ENCODE measurements at regions not wholly inside any gene's neighbourhood (a gene's known extent, or its start where the extent isn't known, plus 50 kb on each side); places are given as distances from the start of the nearest gene placed in this dataset.

- no peak overlapping the region for H3K4me3 ChIP-seq (ENCODE audit: low read depth, low read length)
- DNase-seq (ENCODE audit: low read depth) = no peak
- in situ Hi-C loops (cut with HindIII; ENCODE audit: low sequenced_read_pairs) = no loop called here
- no peak for TF ChIP-seq CTCF (IDR thresholded peaks at IDR 0.05; ENCODE audit: low read depth, low read length, missing control alignments)
Measured at GRCh38 chr14:98018628-98019027, 1221.4 kb downstream of the VRK1 start.

- DNase-seq (ENCODE audit: low read depth) = no peak
- in situ Hi-C loops (cut with HindIII; ENCODE audit: low sequenced_read_pairs) = loop anchor here (5.0 kb wide), 1 partner anchor 49 kb away; no protein-coding TSS in a partner anchor
- H3K4me3 ChIP-seq (ENCODE audit: low read depth, low read length) = no peak overlapping the region
- no peak for TF ChIP-seq CTCF (IDR thresholded peaks at IDR 0.05; ENCODE audit: low read depth, low read length, missing control alignments)
Measured at GRCh38 chr14:98022541-98023520, 1225.6 kb downstream of the VRK1 start.

- in situ Hi-C loops (cut with HindIII; ENCODE audit: low sequenced_read_pairs) = no loop called here
- H3K4me3 ChIP-seq (ENCODE audit: low read depth, low read length) = no peak overlapping the region
- peak; percentile 3 for DNase-seq (ENCODE audit: low read depth)
- no peak for TF ChIP-seq CTCF (IDR thresholded peaks at IDR 0.05; ENCODE audit: low read depth, low read length, missing control alignments)
Measured at GRCh38 chr14:98028162-98028561, 1231.0 kb downstream of the VRK1 start.

- H3K4me3 ChIP-seq (ENCODE audit: low read depth, low read length) = no peak overlapping the region
- TF ChIP-seq CTCF (IDR thresholded peaks at IDR 0.05; ENCODE audit: low read depth, low read length, missing control alignments) = no peak
- in situ Hi-C loops (cut with HindIII; ENCODE audit: low sequenced_read_pairs) = no loop called here
- DNase-seq (ENCODE audit: low read depth) = no peak
Measured at GRCh38 chr14:98035396-98035795, 1236.6 kb downstream of the BCL11B start.

- no peak overlapping the region for H3K4me3 ChIP-seq (ENCODE audit: low read depth, low read length)
- no peak for DNase-seq (ENCODE audit: low read depth)
- no peak for TF ChIP-seq CTCF (IDR thresholded peaks at IDR 0.05; ENCODE audit: low read depth, low read length, missing control alignments)
- in situ Hi-C loops (cut with HindIII; ENCODE audit: low sequenced_read_pairs) = no loop called here
Measured at GRCh38 chr14:98037831-98038230, 1234.2 kb downstream of the BCL11B start.

- in situ Hi-C loops (cut with HindIII; ENCODE audit: low sequenced_read_pairs) = no loop called here
- DNase-seq (ENCODE audit: low read depth) = no peak
- H3K4me3 ChIP-seq (ENCODE audit: low read depth, low read length) = no peak overlapping the region
- TF ChIP-seq CTCF (IDR thresholded peaks at IDR 0.05; ENCODE audit: low read depth, low read length, missing control alignments) = no peak
Measured at GRCh38 chr14:98056946-98057345, 1215.1 kb downstream of the BCL11B start.
